K562 (cell line): ENCODE measurements at regions not wholly inside any gene's neighbourhood (a gene's known extent, or its start where the extent isn't known, plus 50 kb on each side); places are given as distances from the start of the nearest gene placed in this dataset.

Experiments
- ARNT ChIP-seq, 2 experiments: fragments of 450-650 bp; IDR thresholded peaks; 2 replicates each; pipeline ENCODE4 v1.6.1; 2016; ENCODE audit warnings: mild to moderate bottlenecking in 1 of 2
- CSDE1 ChIP-seq, 2 experiments: fragments of 450-650 bp; IDR thresholded peaks; 2 replicates each; pipeline ENCODE4 v1.6.1; 2016; ENCODE audit warnings: mild to moderate bottlenecking in 1 of 2
- GABPB1 ChIP-seq: sonication (generic); formaldehyde crosslinking; IDR thresholded peaks from 2 replicates; pipeline ENCODE4 v1.8.0; 2022; ENCODE audit warnings: mild to moderate bottlenecking, missing genetic modification reagents
- HMG20B ChIP-seq: fragments of 250-450 bp; sonication (Bioruptor Pico); IDR thresholded peaks from 2 replicates; pipeline ENCODE4 v1.5.0; 2021; ENCODE audit warnings: mild to moderate bottlenecking
- LCOR ChIP-seq: sonication (generic); formaldehyde crosslinking; IDR thresholded peaks from 2 replicates; pipeline ENCODE4 v1.8.0; 2022; ENCODE audit warnings: mild to moderate bottlenecking, missing genetic modification reagents
- MBD2 ChIP-seq: sonication (generic); IDR thresholded peaks from 2 replicates; pipeline ENCODE4 v1.6.1; 2016; ENCODE audit warnings: low read depth, borderline replicate concordance
- NBN ChIP-seq: fragments of 450-650 bp; IDR thresholded peaks from 2 replicates; pipeline ENCODE4 v1.6.1; 2016; ENCODE audit warnings: low read depth, mild to moderate bottlenecking
- NCOA4 ChIP-seq: fragments of 450-650 bp; IDR thresholded peaks from 2 replicates; pipeline ENCODE4 v1.6.1; 2018; ENCODE audit warnings: mild to moderate bottlenecking; ENCODE audit not compliant: partially characterized antibody
- NFATC3 ChIP-seq: fragments of 450-650 bp; IDR thresholded peaks from 2 replicates; pipeline ENCODE4 v1.6.1; 2017; ENCODE audit warnings: mild to moderate bottlenecking
- NFYB ChIP-seq: IDR thresholded peaks from 2 replicates; pipeline ENCODE4 v1.6.1; 2011; ENCODE audit warnings: mild to moderate bottlenecking, moderate library complexity; ENCODE audit not compliant: insufficient read length; ENCODE audit errors: extremely low read depth
- NUFIP1 ChIP-seq: fragments of 450-650 bp; IDR thresholded peaks from 2 replicates; pipeline ENCODE4 v1.6.1; 2018; ENCODE audit not compliant: partially characterized antibody
- POLR2AphosphoS5 ChIP-seq: IDR thresholded peaks from 2 replicates; pipeline ENCODE4 v1.6.1; 2011; ENCODE audit warnings: mild to moderate bottlenecking, low read depth, low read length, moderate library complexity; ENCODE audit not compliant: control insufficient read depth, insufficient read depth
- SETDB1 ChIP-seq: IDR thresholded peaks from one replicate; pipeline ENCODE4 v1.6.1; 2012; ENCODE audit warnings: low read length, control low read depth, inconsistent platforms
- TOE1 ChIP-seq, 2 experiments: fragments of 450-650 bp in 1 of 2; sonication (generic) in 1 of 2; formaldehyde crosslinking in 1 of 2; IDR thresholded peaks; 2 replicates each; pipeline versions ENCODE4 v1.7.1 to v1.8.0; 2016 to 2022; ENCODE audit warnings: borderline replicate concordance in 2 of 2, mild to moderate bottlenecking in 2 of 2, antibody characterized with exemption in 1 of 2, inconsistent platforms in 1 of 2, low read depth in 1 of 2, missing genetic modification reagents in 1 of 2, moderate library complexity in 1 of 2
- ZC3H11A ChIP-seq: IDR thresholded peaks from 2 replicates; pipeline ENCODE4 v1.6.1; 2012; ENCODE audit warnings: low read depth, low read length, improper control_type of control experiment
- ZNF253 ChIP-seq: fragments of 250-450 bp; sonication (Bioruptor Pico); conservative IDR thresholded peaks from 2 replicates; pipeline ENCODE4 v1.6.1; 2021; ENCODE audit warnings: mild to moderate bottlenecking
- ZNF699 ChIP-seq: fragments of 250-450 bp; sonication (Bioruptor Pico); IDR thresholded peaks from 2 replicates; pipeline ENCODE4 v1.8.0; 2021; ENCODE audit warnings: mild to moderate bottlenecking, moderate library complexity; ENCODE audit not compliant: insufficient replicate concordance
- TF ChIP-seq, protein P1 (sequence below): fragments of 250-450 bp; sonication (Bioruptor Pico); IDR thresholded peaks from 2 replicates; pipeline ENCODE4 v1.4.0; 2020; ENCODE audit warnings: mild to moderate bottlenecking
- TF ChIP-seq, protein P2 (sequence below), 2 experiments: IDR thresholded peaks; 2 replicates each; pipeline ENCODE4 v1.6.1; 2012; ENCODE audit warnings: improper control_type of control experiment in 2 of 2, low read depth in 2 of 2, low read length in 2 of 2, borderline replicate concordance in 1 of 2
- TF ChIP-seq, protein P3 (sequence below): fragments of 450-650 bp; IDR thresholded peaks from 2 replicates; pipeline ENCODE4 v1.6.1; 2018; ENCODE audit not compliant: partially characterized antibody

DNA sequence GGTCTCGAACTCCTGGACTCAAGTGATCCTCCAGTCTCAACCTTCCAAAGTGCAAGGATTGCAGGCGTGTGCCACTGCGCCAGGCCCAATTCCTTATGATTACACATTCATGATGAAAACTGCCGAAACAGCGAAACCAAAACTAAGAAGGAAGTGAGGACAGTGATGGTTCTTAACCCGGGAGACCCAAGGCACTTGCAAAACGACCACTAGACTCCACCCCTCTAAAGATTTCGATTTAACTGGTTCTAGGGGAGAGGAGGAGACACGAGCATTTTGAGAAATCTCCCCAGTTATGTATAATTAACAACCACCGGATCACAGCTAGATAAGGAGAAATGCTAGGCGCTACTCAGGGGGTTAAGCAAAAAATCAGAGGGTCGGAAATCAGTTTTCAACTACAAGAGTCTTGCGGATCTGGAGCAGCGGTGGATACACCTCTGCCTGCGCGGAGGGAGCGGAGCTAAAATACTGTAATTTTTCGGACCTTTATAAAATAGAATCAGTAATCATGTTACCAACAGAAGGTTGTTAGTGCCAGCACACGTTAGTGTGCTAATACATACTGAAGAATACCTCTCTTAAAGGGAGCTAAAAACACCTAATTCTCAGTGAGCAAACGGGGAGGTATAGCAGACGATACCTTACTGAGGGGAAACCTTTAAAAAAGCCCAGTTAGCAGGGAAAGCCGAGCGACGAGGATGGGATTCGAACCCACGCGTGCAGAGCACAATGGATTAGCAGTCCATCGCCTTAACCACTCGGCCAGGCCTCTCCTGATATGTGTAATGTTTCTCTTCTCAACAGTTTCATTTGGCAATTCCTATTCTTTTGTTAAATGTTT, 60.0 kb upstream of the BTN3A2 start (continued):
- TF ChIP-seq LCOR (no peak; the same call in 1 of the 2 replicates), GABPB1 (no peak), POLR2AphosphoS5 (no peak), NFYB (no peak), ZC3H11A (no peak), NBN (peak; percentile 17; the same call in 1 of the 2 replicates), TOE1 (IDR thresholded peaks at IDR 0.05; ENCODE audit: borderline replicate concordance) (peak; percentile 14), TOE1 (CRISPR knock-in tag; IDR thresholded peaks at IDR 0.05; ENCODE audit: borderline replicate concordance, low read depth) (no peak), MBD2 (no peak), NCOA4 (no peak), NUFIP1 (no peak), NFATC3 (no peak), ZNF253 (CRISPR knock-in tag) (no peak), CSDE1 (IDR thresholded peaks at IDR 0.05) (peak in 1 of 2 experiments; percentile 76; a peak in 2 of 4 replicates), SETDB1 (no peak), ARNT (IDR thresholded peaks at IDR 0.05) (peak in 1 of 2 experiments; percentile 67; a peak in 2 of 4 replicates), ZNF699 (CRISPR knock-in tag) (no peak), HMG20B (CRISPR knock-in tag) (0 out of 2 replicates have a peak, but pooled peaks have one; percentile 40)
- TF ChIP-seq, protein P1, sequence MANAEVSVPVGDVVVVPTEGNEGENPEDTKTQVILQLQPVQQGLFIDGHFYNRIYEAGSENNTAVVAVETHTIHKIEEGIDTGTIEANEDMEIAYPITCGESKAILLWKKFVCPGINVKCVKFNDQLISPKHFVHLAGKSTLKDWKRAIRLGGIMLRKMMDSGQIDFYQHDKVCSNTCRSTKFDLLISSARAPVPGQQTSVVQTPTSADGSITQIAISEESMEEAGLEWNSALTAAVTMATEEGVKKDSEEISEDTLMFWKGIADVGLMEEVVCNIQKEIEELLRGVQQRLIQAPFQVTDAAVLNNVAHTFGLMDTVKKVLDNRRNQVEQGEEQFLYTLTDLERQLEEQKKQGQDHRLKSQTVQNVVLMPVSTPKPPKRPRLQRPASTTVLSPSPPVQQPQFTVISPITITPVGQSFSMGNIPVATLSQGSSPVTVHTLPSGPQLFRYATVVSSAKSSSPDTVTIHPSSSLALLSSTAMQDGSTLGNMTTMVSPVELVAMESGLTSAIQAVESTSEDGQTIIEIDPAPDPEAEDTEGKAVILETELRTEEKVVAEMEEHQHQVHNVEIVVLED (CRISPR knock-in tag): no peak
- TF ChIP-seq, protein P2, sequence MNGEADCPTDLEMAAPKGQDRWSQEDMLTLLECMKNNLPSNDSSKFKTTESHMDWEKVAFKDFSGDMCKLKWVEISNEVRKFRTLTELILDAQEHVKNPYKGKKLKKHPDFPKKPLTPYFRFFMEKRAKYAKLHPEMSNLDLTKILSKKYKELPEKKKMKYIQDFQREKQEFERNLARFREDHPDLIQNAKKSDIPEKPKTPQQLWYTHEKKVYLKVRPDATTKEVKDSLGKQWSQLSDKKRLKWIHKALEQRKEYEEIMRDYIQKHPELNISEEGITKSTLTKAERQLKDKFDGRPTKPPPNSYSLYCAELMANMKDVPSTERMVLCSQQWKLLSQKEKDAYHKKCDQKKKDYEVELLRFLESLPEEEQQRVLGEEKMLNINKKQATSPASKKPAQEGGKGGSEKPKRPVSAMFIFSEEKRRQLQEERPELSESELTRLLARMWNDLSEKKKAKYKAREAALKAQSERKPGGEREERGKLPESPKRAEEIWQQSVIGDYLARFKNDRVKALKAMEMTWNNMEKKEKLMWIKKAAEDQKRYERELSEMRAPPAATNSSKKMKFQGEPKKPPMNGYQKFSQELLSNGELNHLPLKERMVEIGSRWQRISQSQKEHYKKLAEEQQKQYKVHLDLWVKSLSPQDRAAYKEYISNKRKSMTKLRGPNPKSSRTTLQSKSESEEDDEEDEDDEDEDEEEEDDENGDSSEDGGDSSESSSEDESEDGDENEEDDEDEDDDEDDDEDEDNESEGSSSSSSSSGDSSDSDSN (IDR thresholded peaks at IDR 0.05; ENCODE audit: borderline replicate concordance in 1 of 2, low read depth in 2 of 2, low read length in 2 of 2): no peak; a peak in 1 of 4 replicates
- TF ChIP-seq, protein P3, sequence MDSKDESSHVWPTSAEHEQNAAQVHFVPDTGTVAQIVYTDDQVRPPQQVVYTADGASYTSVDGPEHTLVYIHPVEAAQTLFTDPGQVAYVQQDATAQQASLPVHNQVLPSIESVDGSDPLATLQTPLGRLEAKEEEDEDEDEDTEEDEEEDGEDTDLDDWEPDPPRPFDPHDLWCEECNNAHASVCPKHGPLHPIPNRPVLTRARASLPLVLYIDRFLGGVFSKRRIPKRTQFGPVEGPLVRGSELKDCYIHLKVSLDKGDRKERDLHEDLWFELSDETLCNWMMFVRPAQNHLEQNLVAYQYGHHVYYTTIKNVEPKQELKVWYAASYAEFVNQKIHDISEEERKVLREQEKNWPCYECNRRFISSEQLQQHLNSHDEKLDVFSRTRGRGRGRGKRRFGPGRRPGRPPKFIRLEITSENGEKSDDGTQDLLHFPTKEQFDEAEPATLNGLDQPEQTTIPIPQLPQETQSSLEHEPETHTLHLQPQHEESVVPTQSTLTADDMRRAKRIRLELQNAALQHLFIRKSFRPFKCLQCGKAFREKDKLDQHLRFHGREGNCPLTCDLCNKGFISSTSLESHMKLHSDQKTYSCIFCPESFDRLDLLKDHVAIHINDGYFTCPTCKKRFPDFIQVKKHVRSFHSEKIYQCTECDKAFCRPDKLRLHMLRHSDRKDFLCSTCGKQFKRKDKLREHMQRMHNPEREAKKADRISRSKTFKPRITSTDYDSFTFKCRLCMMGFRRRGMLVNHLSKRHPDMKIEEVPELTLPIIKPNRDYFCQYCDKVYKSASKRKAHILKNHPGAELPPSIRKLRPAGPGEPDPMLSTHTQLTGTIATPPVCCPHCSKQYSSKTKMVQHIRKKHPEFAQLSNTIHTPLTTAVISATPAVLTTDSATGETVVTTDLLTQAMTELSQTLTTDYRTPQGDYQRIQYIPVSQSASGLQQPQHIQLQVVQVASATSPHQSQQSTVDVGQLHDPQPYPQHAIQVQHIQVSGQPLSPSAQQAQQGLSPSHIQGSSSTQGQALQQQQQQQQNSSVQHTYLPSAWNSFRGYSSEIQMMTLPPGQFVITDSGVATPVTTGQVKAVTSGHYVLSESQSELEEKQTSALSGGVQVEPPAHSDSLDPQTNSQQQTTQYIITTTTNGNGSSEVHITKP: peak; percentile 39
